Neural cell (in vitro differentiated cells): ENCODE measurements at regions not wholly inside any gene's neighbourhood (a gene's known extent, or its start where the extent isn't known, plus 50 kb on each side); places are given as distances from the start of the nearest gene placed in this dataset.

Experiments
- H2AFZ ChIP-seq: fragments of 200-600, 300-800 bp; sonication (generic), shearing (Covaris generic); 2 replicates; pipeline ENCODE4 v1.6.0; 2014; ENCODE audit warnings: low read depth, mild to moderate bottlenecking, antibody characterized with exemption, low read length, moderate library complexity
- H3F3A ChIP-seq: fragments of 200-600 bp; shearing (Covaris generic); 2 replicates; pipeline ENCODE4 v1.6.1; 2016; ENCODE audit warnings: mild to moderate bottlenecking, moderate library complexity, mixed read lengths, antibody characterized with exemption, low read length; ENCODE audit not compliant: insufficient read depth, poor library complexity, severe bottlenecking
- H3K27ac ChIP-seq: fragments of 200-600, 300-800 bp; sonication (generic), shearing (Covaris generic); 2 replicates; pipeline ENCODE4 v1.5.1; 2014; ENCODE audit warnings: mild to moderate bottlenecking, low read length, moderate library complexity
- H3K27me3 ChIP-seq: fragments of 300-800, 200-600 bp; sonication (generic), shearing (Covaris generic); 2 replicates; pipeline ENCODE4 v1.6.0; 2014; ENCODE audit warnings: mild to moderate bottlenecking, low read depth, low read length, moderate library complexity; ENCODE audit not compliant: insufficient read depth
- H3K36me3 ChIP-seq: fragments of 300-800, 200-600 bp; sonication (generic), shearing (Covaris generic); 2 replicates; pipeline ENCODE4 v1.5.1; 2014; ENCODE audit warnings: mild to moderate bottlenecking, antibody characterized with exemption, low read length, moderate library complexity; ENCODE audit not compliant: insufficient read depth
- H3K4me2 ChIP-seq: fragments of 300-800, 200-600 bp; sonication (generic), shearing (Covaris generic); 2 replicates; pipeline ENCODE4 v1.6.0; 2014; ENCODE audit warnings: mild to moderate bottlenecking, low read length
- H3K4me3 ChIP-seq: fragments of 300-800, 200-600 bp; sonication (generic), shearing (Covaris generic); 2 replicates; pipeline ENCODE4 v1.5.1; 2014; ENCODE audit warnings: mild to moderate bottlenecking, low read length, moderate library complexity
- H3K79me2 ChIP-seq: fragments of 200-600 bp; shearing (Covaris generic); replicated peaks from 2 replicates; pipeline ENCODE4 v1.6.0; 2014; ENCODE audit warnings: mild to moderate bottlenecking, low read length, moderate library complexity; ENCODE audit not compliant: insufficient read depth
- H3K9ac ChIP-seq: fragments of 300-800, 200-600 bp; sonication (generic), shearing (Covaris generic); 2 replicates; pipeline ENCODE4 v1.6.1; 2016; ENCODE audit warnings: mild to moderate bottlenecking, low read length, mixed read lengths
- H3K9me2 ChIP-seq: fragments of 200-600 bp; shearing (Covaris generic); 2 replicates; pipeline ENCODE4 v1.6.1; 2016; ENCODE audit warnings: mild to moderate bottlenecking, low read length, mixed read lengths; ENCODE audit not compliant: insufficient read depth
- H3K9me3 ChIP-seq: fragments of 200-600, 300-800 bp; sonication (generic), shearing (Covaris generic); 2 replicates; pipeline ENCODE4 v1.6.1; 2016; ENCODE audit warnings: mild to moderate bottlenecking, mixed run types, low read length, moderate library complexity, mixed read lengths
- H4K20me1 ChIP-seq: fragments of 200-600 bp; shearing (Covaris generic); 2 replicates; pipeline ENCODE4 v1.6.1; 2016; ENCODE audit warnings: mild to moderate bottlenecking, mixed run types; ENCODE audit not compliant: insufficient read depth
- EP300 ChIP-seq: fragments of 450-650 bp; conservative IDR thresholded peaks from 2 replicates; pipeline ENCODE4 v1.6.1; 2014; ENCODE audit warnings: antibody characterized with exemption, mild to moderate bottlenecking, moderate library complexity; ENCODE audit not compliant: poor library complexity, severe bottlenecking
- EZH2 ChIP-seq: fragments of 200-600, 300-800 bp; shearing (Covaris generic), sonication (generic); IDR thresholded peaks from 2 replicates; pipeline ENCODE4 v1.6.1; 2014; ENCODE audit warnings: antibody characterized with exemption, low read length, borderline replicate concordance, mild to moderate bottlenecking; ENCODE audit not compliant: insufficient read depth, poor library complexity, severe bottlenecking
- MXI1 ChIP-seq: fragments of 450-650 bp; conservative IDR thresholded peaks from 2 replicates; pipeline ENCODE4 v1.6.1; 2014; ENCODE audit warnings: antibody characterized with exemption, mild to moderate bottlenecking; ENCODE audit not compliant: poor library complexity, severe bottlenecking
- POLR2AphosphoS5 ChIP-seq: IDR thresholded peaks from 2 replicates; pipeline ENCODE4 v1.6.1; 2012
- RAD21 ChIP-seq: fragments of 450-650 bp; conservative IDR thresholded peaks from 2 replicates; pipeline ENCODE4 v1.6.1; 2014; ENCODE audit warnings: antibody characterized with exemption, mild to moderate bottlenecking, moderate library complexity
- REST ChIP-seq: IDR thresholded peaks from 2 replicates; pipeline ENCODE4 v1.6.1; 2012; ENCODE audit warnings: borderline replicate concordance
- SMC3 ChIP-seq: fragments of 450-650 bp; conservative IDR thresholded peaks from 2 replicates; pipeline ENCODE4 v1.6.1; 2014; ENCODE audit warnings: antibody characterized with exemption, mild to moderate bottlenecking, moderate library complexity; ENCODE audit not compliant: poor library complexity
- TAF1 ChIP-seq: IDR thresholded peaks from 2 replicates; pipeline ENCODE4 v1.6.1; 2012; ENCODE audit warnings: low read depth
- TF ChIP-seq, protein P1 (sequence below): fragments of 450-650 bp; IDR thresholded peaks from 2 replicates; pipeline ENCODE4 v1.5.1; 2014; ENCODE audit warnings: antibody characterized with exemption, mild to moderate bottlenecking, moderate library complexity; ENCODE audit not compliant: poor library complexity, severe bottlenecking

- H3K4me2 ChIP-seq = no peak overlapping the region
Measured at GRCh38 chr13:40063703-40064102, 408.2 kb downstream of the COG6 start.

DNA sequence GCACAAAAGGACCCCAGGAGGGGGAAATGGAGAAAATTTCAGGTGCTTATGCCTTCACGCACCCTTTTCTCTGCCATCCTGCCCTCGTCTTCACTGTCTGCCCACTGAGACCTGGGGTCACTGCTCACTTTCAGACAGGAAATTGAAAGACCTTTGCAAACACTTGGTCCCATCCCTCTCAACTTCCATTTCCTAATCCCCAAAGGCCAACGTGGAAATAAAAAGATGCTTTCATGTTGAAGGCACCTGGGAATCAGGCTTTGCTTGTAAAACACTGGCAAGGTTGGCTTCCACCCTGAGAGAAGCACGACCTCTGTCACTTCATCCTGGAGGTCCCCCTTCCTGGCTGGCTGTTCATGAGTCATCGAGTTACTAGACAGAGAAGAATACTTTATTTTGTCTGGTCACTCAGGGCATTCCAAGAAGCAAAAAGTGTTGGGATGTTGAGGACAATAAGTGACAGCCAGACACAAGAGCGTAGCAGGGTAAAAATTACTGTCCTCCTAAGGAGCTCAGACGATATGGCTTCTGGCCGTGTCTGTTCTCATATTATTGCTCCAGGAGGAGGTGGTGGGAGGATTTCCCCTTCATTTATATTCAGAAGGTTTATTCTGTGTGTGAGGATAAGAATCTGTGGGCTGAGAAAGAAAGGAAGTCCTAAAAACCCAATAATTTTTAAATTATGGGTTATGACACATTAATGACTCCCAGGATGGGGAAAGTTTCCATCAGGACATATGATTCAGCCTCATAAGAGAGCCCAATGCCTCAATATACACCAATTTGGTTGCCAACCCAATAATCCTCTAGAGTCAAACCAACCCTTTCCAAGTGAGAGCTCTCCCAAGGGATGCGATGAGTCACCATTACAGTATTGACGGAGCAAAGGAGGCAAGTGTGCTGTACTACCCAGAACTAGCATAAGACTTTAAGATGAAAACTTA lies 409.0 kb downstream of the COG6 start:
- Histone ChIP-seq H3K27ac (no peak overlapping the region), H4K20me1 (no peaks in the 10 kb centered on the region), H3K36me3 (no peaks in the 10 kb centered on the region), H3K4me2 (no peak overlapping the region), H3K9me3 (no peaks in the 10 kb centered on the region), H2AFZ (no peak overlapping the region), H3F3A (no peaks in the 10 kb centered on the region), H3K4me3 (no peak overlapping the region), H3K9ac (no peak overlapping the region), H3K27me3 (no peaks in the 10 kb centered on the region), H3K9me2 (no peaks in the 10 kb centered on the region), H3K79me2 (no peaks in the 10 kb centered on the region)
- TF ChIP-seq MXI1 (no peak), SMC3 (no peak), POLR2AphosphoS5 (no peak), TAF1 (no peak), EP300 (no peak), EZH2 (no peak), REST (no peak)

More at GRCh38 chr13:40063703-40064102, 408.2 kb downstream of the COG6 start:
- no peak overlapping the region for H3K4me3 ChIP-seq
- H3F3A ChIP-seq = no peaks in the 10 kb centered on the region
- H3K27ac ChIP-seq = no peak overlapping the region
- no peak overlapping the region for H3K9ac ChIP-seq
- H4K20me1 ChIP-seq = no peaks in the 10 kb centered on the region
- no peaks in the 10 kb centered on the region for H3K9me2 ChIP-seq
- TF ChIP-seq EZH2 (no peak), MXI1 (no peak), RAD21 (no peak), POLR2AphosphoS5 (no peak), TAF1 (no peak), SMC3 (no peak), REST (no peak), EP300 (no peak)
- TF ChIP-seq, protein P1, sequence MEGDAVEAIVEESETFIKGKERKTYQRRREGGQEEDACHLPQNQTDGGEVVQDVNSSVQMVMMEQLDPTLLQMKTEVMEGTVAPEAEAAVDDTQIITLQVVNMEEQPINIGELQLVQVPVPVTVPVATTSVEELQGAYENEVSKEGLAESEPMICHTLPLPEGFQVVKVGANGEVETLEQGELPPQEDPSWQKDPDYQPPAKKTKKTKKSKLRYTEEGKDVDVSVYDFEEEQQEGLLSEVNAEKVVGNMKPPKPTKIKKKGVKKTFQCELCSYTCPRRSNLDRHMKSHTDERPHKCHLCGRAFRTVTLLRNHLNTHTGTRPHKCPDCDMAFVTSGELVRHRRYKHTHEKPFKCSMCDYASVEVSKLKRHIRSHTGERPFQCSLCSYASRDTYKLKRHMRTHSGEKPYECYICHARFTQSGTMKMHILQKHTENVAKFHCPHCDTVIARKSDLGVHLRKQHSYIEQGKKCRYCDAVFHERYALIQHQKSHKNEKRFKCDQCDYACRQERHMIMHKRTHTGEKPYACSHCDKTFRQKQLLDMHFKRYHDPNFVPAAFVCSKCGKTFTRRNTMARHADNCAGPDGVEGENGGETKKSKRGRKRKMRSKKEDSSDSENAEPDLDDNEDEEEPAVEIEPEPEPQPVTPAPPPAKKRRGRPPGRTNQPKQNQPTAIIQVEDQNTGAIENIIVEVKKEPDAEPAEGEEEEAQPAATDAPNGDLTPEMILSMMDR = no peak
- H3K79me2 ChIP-seq = no peaks in the 10 kb centered on the region
- no peaks in the 10 kb centered on the region for H3K27me3 ChIP-seq
- H3K9me3 ChIP-seq = no peaks in the 10 kb centered on the region
- H3K36me3 ChIP-seq = no peaks in the 10 kb centered on the region
- H2AFZ ChIP-seq = no peak overlapping the region
